Upper lobe of left lung (tissue), 6 donors: ENCODE measurements at regions not wholly inside any gene's neighbourhood (a gene's known extent, or its start where the extent isn't known, plus 50 kb on each side); places are given as distances from the start of the nearest gene placed in this dataset.
"Not testable (repeated sequence)": the region's sequence is repeated elsewhere in the genome, so short reads cannot be mapped to it uniquely, and the experiment has no call there.

Source experiments
- ATAC-seq, 2 donors: fragments of 200-7000 bp; cut with Tn5 transposase; one replicate each; pipeline ENCODE4 v1.9.1; 2022; ENCODE audit warnings: mild to moderate bottlenecking in 2 of 2, moderate library complexity in 2 of 2; ENCODE audit not compliant: low FRiP score in 2 of 2
- DNase-seq, 2 donors: peaks; one replicate each; pipeline ENCODE4 v3.0.0-alpha.2; 2019 to 2020
- H3K27ac ChIP-seq, 4 donors: fragments of 200-600 bp; sonication (generic); one replicate each; pipeline ENCODE4 v1.5.1; 2016 to 2019
- H3K27me3 ChIP-seq, 4 donors: fragments of 200-600 bp; sonication (generic); one replicate each; pipeline ENCODE4 v1.5.1; 2017 to 2019
- H3K36me3 ChIP-seq, 4 donors: fragments of 200-600 bp; sonication (generic); one replicate each; pipeline ENCODE4 v1.5.1; 2016 to 2019
- H3K4me1 ChIP-seq, 4 donors: fragments of 200-600 bp; sonication (generic); one replicate each; pipeline ENCODE4 v1.5.1; 2018 to 2019
- H3K4me3 ChIP-seq, 4 donors: fragments of 200-600 bp; sonication (generic); one replicate each; pipeline ENCODE4 v1.5.1; 2017 to 2019; ENCODE audit warnings: mild to moderate bottlenecking in 2 of 4, moderate library complexity in 1 of 4
- H3K9me3 ChIP-seq, 4 donors: fragments of 200-600 bp; sonication (generic); one replicate each; pipeline ENCODE4 v1.5.1; 2018 to 2019
- CTCF ChIP-seq, 6 experiments: fragments of 450-650 bp in 4 of 6; fragments of 200-600 bp in 2 of 6; sonication (generic) in 2 of 6; IDR thresholded peaks; one replicate each; pipeline ENCODE4 v1.5.1; 2016 to 2019; ENCODE audit warnings: antibody characterized with exemption in 6 of 6
- EP300 ChIP-seq, 4 donors: sonication (generic); formaldehyde crosslinking; IDR thresholded peaks; one replicate each; pipeline ENCODE4 v1.5.1; 2017; ENCODE audit warnings: antibody characterized with exemption in 4 of 4, control low read depth in 2 of 4
- POLR2A ChIP-seq, 4 donors: fragments of 450-650 bp; IDR thresholded peaks; one replicate each; pipeline ENCODE4 v1.5.1; 2016 to 2017; ENCODE audit warnings: antibody characterized with exemption in 4 of 4, mild to moderate bottlenecking in 2 of 4
- POLR2AphosphoS5 ChIP-seq, 2 donors: sonication (generic); formaldehyde crosslinking; IDR thresholded peaks; one replicate each; pipeline ENCODE4 v1.5.1; 2017; ENCODE audit warnings: antibody characterized with exemption in 2 of 2
- WGBS, 2 donors: methylation state at CpG; one replicate each; pipeline ENCODE4 v1.1.5; 2017 to 2018; 5-methylcytosine and 5-hydroxymethylcytosine counted together
- donor health status: DM: no; HTN: no; CAD: no; lungs with moderate emphysema.
- donor health status: DM: no; HTN: yes; CAD: no; lungs with severe emphysema.

- Histone ChIP-seq H3K4me3 (no peak overlapping the region), H3K27ac (no peak overlapping the region), H3K36me3 (no peaks in the 10 kb centered on the region), H3K9me3 (peaks cover 0 to 3% (median 0%) of the 10 kb centered on the region in 4 donors), H3K4me1 (no peaks in the 10 kb centered on the region), H3K27me3 (no peaks in the 10 kb centered on the region)
- ATAC-seq (no peak), DNase-seq (no peak)
- no peak for TF ChIP-seq POLR2AphosphoS5 (IDR thresholded peaks at IDR 0.05)
- no peak for TF ChIP-seq POLR2A (IDR thresholded peaks at IDR 0.05)
- TF ChIP-seq CTCF (IDR thresholded peaks at IDR 0.05) = no peak
- TF ChIP-seq EP300 (IDR thresholded peaks at IDR 0.05) = no peak
- 49 to 52% methylated on average over 6 of the region's 6 CpGs for WGBS, 2 donors
Observed at GRCh38 chr22:27075028-27075678, 417.8 kb downstream of the MIAT start.

GRCh38 chr22:27075891-27076290 lies 418.5 kb downstream of the MIAT start:
- Histone ChIP-seq H3K9me3 (peaks cover 0 to 3% (median 0%) of the 10 kb centered on the region in 4 donors), H3K27me3 (no peaks in the 10 kb centered on the region), H3K4me3 (no peak overlapping the region), H3K36me3 (no peaks in the 10 kb centered on the region), H3K27ac (no peak overlapping the region), H3K4me1 (no peaks in the 10 kb centered on the region)
- TF ChIP-seq POLR2AphosphoS5 (IDR thresholded peaks at IDR 0.05) = no peak
- TF ChIP-seq CTCF (IDR thresholded peaks at IDR 0.05) = no peak
- no peak for DNase-seq
- WGBS, 2 donors = 27% methylated on average over 6 to 7 of the region's 7 CpGs
- no peak for ATAC-seq

GRCh38 chr22:27078064-27078463 lies 420.7 kb downstream of the MIAT start:
- not testable (repeated sequence) for H3K4me1 ChIP-seq, H3K27me3 ChIP-seq, DNase-seq, H3K27ac ChIP-seq, ATAC-seq, H3K4me3 ChIP-seq, H3K36me3 ChIP-seq, H3K9me3 ChIP-seq
- 87 to 94% methylated on average over 3 of the region's 3 CpGs for WGBS, 2 donors

- Histone ChIP-seq H3K4me3 (no peak overlapping the region), H3K36me3 (no peaks in the 10 kb centered on the region), H3K4me1 (no peaks in the 10 kb centered on the region), H3K9me3 (peaks cover 0 to 3% (median 0%) of the 10 kb centered on the region in 4 donors), H3K27me3 (no peaks in the 10 kb centered on the region), H3K27ac (no peak overlapping the region)
- DNase-seq (no peak), ATAC-seq (no peak)
- WGBS, 2 donors = 85 to 87% methylated on average over 8 of the region's 8 CpGs
- TF ChIP-seq EP300 (IDR thresholded peaks at IDR 0.05) (no peak), POLR2AphosphoS5 (IDR thresholded peaks at IDR 0.05) (no peak), CTCF (IDR thresholded peaks at IDR 0.05) (no peak), POLR2A (IDR thresholded peaks at IDR 0.05) (no peak)
Observed at GRCh38 chr22:27080036-27080578, 422.7 kb downstream of the MIAT start.

- Histone ChIP-seq H3K4me3 (no peak overlapping the region), H3K27ac (no peak overlapping the region), H3K9me3 (peaks cover 0 to 3% (median 0%) of the 10 kb centered on the region in 4 donors), H3K27me3 (no peaks in the 10 kb centered on the region), H3K4me1 (no peaks in the 10 kb centered on the region), H3K36me3 (no peaks in the 10 kb centered on the region)
- WGBS, 2 donors = 26 to 36% methylated on average over 2 of the region's 2 CpGs
- ATAC-seq = no peak
- no peak for DNase-seq
- TF ChIP-seq CTCF (IDR thresholded peaks at IDR 0.05) (no peak), POLR2AphosphoS5 (IDR thresholded peaks at IDR 0.05) (no peak), EP300 (IDR thresholded peaks at IDR 0.05) (no peak), POLR2A (IDR thresholded peaks at IDR 0.05) (no peak)
Observed at GRCh38 chr22:27080863-27081262, 423.5 kb downstream of the MIAT start.
